ENCODE measurements at regions not wholly inside any gene's neighbourhood (a gene's known extent, or its start where the extent isn't known, plus 50 kb on each side); places are given as distances from the start of the nearest gene placed in this dataset.

- no peak for DNase-seq (ENCODE audit: extremely low spot score in 2 of 2)
- intact Hi-C loops (cut with DNase I): no loop called here
- no peaks in the 10 kb centered on the region for H3K27me3 ChIP-seq
- TF ChIP-seq CTCF (IDR thresholded peaks at IDR 0.05) (no peak), POLR2A (IDR thresholded peaks at IDR 0.05) (no peak), POLR2AphosphoS5 (IDR thresholded peaks at IDR 0.05; ENCODE audit: insufficient read depth in 1 of 2, low read depth in 1 of 2) (no peak)
- no peak overlapping the region for H3K4me3 ChIP-seq
- H3K4me1 ChIP-seq: no peaks in the 10 kb centered on the region
- no peak overlapping the region for H3K27ac ChIP-seq
- H3K9me3 ChIP-seq: no peaks in the 10 kb centered on the region
- H3K36me3 ChIP-seq: no peaks in the 10 kb centered on the region
Observed at GRCh38 chr13:90454002-90454636, 893.4 kb upstream of the MIR17HG start.

DNA sequence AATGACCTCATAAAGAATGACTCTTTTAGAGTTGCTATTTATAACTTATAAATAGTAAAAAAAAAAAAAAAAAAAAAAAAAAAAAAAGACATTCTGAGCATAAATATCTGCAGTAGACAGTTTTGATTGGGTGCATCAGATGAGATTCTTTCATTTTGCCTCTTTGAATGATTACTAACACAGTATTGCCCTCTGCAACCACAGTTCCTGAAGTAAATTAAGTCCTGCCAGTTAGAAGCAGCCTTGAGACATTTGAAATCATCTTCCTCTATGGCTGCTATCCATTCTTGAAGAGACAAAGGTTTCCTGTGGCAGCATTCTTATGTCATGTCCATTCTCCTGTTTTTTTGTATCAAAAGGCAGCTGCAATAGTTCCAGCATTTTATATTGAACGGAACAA is 892.4 kb upstream of the MIR17HG start:
- no peak overlapping the region for H3K27ac ChIP-seq

DNA sequence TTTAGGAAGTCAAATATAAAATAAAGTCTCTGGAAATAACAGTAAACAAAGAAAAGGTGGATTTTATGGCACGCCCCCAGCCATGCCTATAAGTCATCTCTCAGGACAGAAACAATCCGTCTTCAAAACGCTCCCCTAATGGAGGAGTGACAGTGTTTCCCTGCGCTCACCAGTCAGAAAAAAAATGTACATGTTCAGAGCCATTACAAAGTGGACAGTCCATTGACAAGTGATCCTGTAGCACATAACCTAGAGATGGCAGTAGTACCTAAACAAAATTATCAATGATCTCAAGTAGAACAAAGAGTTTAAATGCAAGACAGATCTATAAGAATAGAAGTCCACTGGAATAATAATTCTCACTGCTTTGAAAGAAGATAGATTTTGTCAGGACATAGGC is 891.7 kb upstream of the MIR17HG start:
- Histone ChIP-seq H3K4me3 (no peak overlapping the region), H3K9me3 (no peaks in the 10 kb centered on the region), H3K27ac (no peak overlapping the region), H3K4me1 (no peaks in the 10 kb centered on the region), H3K36me3 (no peaks in the 10 kb centered on the region), H3K27me3 (no peaks in the 10 kb centered on the region)
- no peak for TF ChIP-seq POLR2A (IDR thresholded peaks at IDR 0.05)
- no peak for TF ChIP-seq CTCF (IDR thresholded peaks at IDR 0.05)
- TF ChIP-seq POLR2AphosphoS5 (IDR thresholded peaks at IDR 0.05; ENCODE audit: insufficient read depth in 1 of 2, low read depth in 1 of 2): no peak
- intact Hi-C loops (cut with DNase I): no loop called here
- no peak for DNase-seq (ENCODE audit: extremely low spot score in 2 of 2)

More for the DNA sequence above, 892.4 kb upstream of the MIR17HG start:
- Histone ChIP-seq H3K4me3 (no peak overlapping the region), H3K9me3 (no peaks in the 10 kb centered on the region), H3K36me3 (no peaks in the 10 kb centered on the region), H3K4me1 (no peaks in the 10 kb centered on the region), H3K27me3 (no peaks in the 10 kb centered on the region)
- no peak for DNase-seq (ENCODE audit: extremely low spot score in 2 of 2)
- TF ChIP-seq POLR2A (IDR thresholded peaks at IDR 0.05) (no peak), POLR2AphosphoS5 (IDR thresholded peaks at IDR 0.05; ENCODE audit: insufficient read depth in 1 of 2, low read depth in 1 of 2) (no peak), CTCF (IDR thresholded peaks at IDR 0.05) (no peak)
- intact Hi-C loops (cut with DNase I): no loop called here

DNA sequence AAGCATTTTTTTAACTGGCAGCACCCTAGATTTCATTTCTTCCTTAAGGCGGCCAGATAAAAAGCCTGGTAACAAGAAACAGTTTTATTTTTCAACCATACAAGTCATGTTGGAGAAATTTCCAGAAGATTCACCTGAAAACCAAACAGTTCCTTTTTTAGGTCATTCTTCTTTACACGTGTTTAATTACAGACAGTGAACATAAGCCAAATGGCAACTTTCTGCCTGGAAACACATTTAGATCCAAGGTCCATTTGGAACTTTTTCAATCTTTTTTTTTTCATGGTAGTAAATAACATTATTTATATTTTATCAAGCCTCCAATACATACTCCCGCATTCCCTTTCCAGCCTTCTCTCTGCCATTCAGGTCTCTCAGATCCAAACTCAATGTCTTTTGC is 886.1 kb upstream of the MIR17HG start:
- no peaks in the 10 kb centered on the region for H3K36me3 ChIP-seq
- no peak for TF ChIP-seq POLR2A (IDR thresholded peaks at IDR 0.05)
- no peak for DNase-seq (ENCODE audit: extremely low spot score in 2 of 2)
- no peak overlapping the region for H3K27ac ChIP-seq
- no peaks in the 10 kb centered on the region for H3K27me3 ChIP-seq
- no peaks in the 10 kb centered on the region for H3K9me3 ChIP-seq
- intact Hi-C loops (cut with DNase I): no loop called here
- H3K4me3 ChIP-seq: no peak overlapping the region
- H3K4me1 ChIP-seq: no peaks in the 10 kb centered on the region

DNA sequence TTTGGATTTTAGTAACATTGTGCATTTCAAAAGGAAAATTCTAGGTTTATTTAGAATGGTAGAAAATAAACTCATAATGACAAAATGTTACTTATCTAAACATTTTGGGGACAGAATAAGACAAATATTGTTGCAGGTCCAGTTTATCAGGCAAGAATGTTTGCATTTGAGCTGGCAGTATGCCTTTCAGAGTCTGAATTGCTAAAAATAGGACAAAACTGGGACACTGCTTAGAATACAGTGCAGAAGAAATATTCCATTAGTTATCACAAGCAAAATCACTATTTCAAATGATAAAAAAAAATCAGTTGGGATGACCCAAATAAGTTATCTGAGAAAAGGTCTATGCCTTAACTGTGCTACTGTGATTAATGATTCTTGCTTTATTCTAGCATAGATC is 870.3 kb upstream of the MIR17HG start:
- no peak for DNase-seq (ENCODE audit: extremely low spot score in 2 of 2)
- Histone ChIP-seq H3K4me3 (no peak overlapping the region), H3K27me3 (no peaks in the 10 kb centered on the region), H3K27ac (no peak overlapping the region), H3K4me1 (no peaks in the 10 kb centered on the region), H3K36me3 (no peaks in the 10 kb centered on the region), H3K9me3 (no peaks in the 10 kb centered on the region)
- TF ChIP-seq POLR2AphosphoS5 (IDR thresholded peaks at IDR 0.05; ENCODE audit: insufficient read depth in 1 of 2, low read depth in 1 of 2) (no peak), CTCF (IDR thresholded peaks at IDR 0.05) (no peak), POLR2A (IDR thresholded peaks at IDR 0.05) (no peak)
- intact Hi-C loops (cut with DNase I): no loop called here

Data from vagina (tissue), 2 donors.